Spinal cord (tissue), 9 donors: ENCODE measurements at regions not wholly inside any gene's neighbourhood (a gene's known extent, or its start where the extent isn't known, plus 50 kb on each side); places are given as distances from the start of the nearest gene placed in this dataset.

Experiments used
- DNase-seq, 6 donors: peaks; one replicate each; pipeline versions ENCODE4 v3.0.0 to v3.0.0-alpha.2; 2013 to 2015; ENCODE audit warnings: low spot score in 6 of 6, low read depth in 4 of 6
- H3K27ac ChIP-seq: one replicate; pipeline ENCODE4 v1.5.1; 2013; ENCODE audit warnings: low read depth, low read length, control low read depth
- H3K27me3 ChIP-seq: one replicate; pipeline ENCODE4 v1.6.1; 2013; ENCODE audit warnings: low read length; ENCODE audit not compliant: control insufficient read depth, insufficient read depth
- H3K36me3 ChIP-seq: one replicate; pipeline ENCODE4 v1.6.1; 2013; ENCODE audit warnings: low read length; ENCODE audit not compliant: control insufficient read depth, insufficient read depth
- H3K4me1 ChIP-seq: one replicate; pipeline ENCODE4 v1.6.1; 2013; ENCODE audit warnings: low read length; ENCODE audit not compliant: control insufficient read depth, insufficient read depth
- H3K4me3 ChIP-seq: one replicate; pipeline ENCODE4 v1.5.1; 2013; ENCODE audit warnings: low read depth, low read length, control low read depth
- H3K9me3 ChIP-seq: one replicate; pipeline ENCODE4 v1.6.1; 2013; ENCODE audit warnings: low read length; ENCODE audit not compliant: control insufficient read depth, insufficient read depth
- WGBS: methylation state at CpG from one replicate; pipeline ENCODE4 v1.1.5; 2013; ENCODE audit warnings: missing lambda C conversion rate; ENCODE audit not compliant: insufficient coverage; 5-methylcytosine and 5-hydroxymethylcytosine counted together
- donor health status: healthy.

- Histone ChIP-seq H3K9me3 (no peaks in the 10 kb centered on the region), H3K27ac (no peak overlapping the region), H3K4me3 (no peak overlapping the region), H3K27me3 (no peaks in the 10 kb centered on the region), H3K36me3 (no peaks in the 10 kb centered on the region), H3K4me1 (no peaks in the 10 kb centered on the region)
- no peak for DNase-seq
- 73% methylated on average over 3 of the region's 3 CpGs for whole genome bisulfite sequencing
These were observed 96.6 kb upstream of the SRD5A3 start for GRCh38 chr4:55249476-55249875.

GRCh38 chr4:55251342-55251741 lies 94.7 kb upstream of the SRD5A3 start:
- H3K27ac ChIP-seq, result no peak overlapping the region
- DNase-seq, result peak in 1 of 6 donors; percentile 20
- no peaks in the 10 kb centered on the region for H3K9me3 ChIP-seq
- H3K4me3 ChIP-seq, result no peak overlapping the region
- 46% methylated on average over 3 of the region's 4 CpGs for WGBS
- no peaks in the 10 kb centered on the region for H3K4me1 ChIP-seq
- H3K36me3 ChIP-seq, result no peaks in the 10 kb centered on the region
- no peaks in the 10 kb centered on the region for H3K27me3 ChIP-seq

- Histone ChIP-seq H3K9me3 (no peaks in the 10 kb centered on the region), H3K4me1 (no peaks in the 10 kb centered on the region), H3K27me3 (no peaks in the 10 kb centered on the region), H3K36me3 (no peaks in the 10 kb centered on the region), H3K4me3 (no peak overlapping the region), H3K27ac (no peak overlapping the region)
- DNase-seq, result no peak
- WGBS, result no CpG with 5 or more reads among the region's 5 CpGs
These were observed 94.1 kb upstream of the SRD5A3 start for GRCh38 chr4:55251896-55252295.

DNA sequence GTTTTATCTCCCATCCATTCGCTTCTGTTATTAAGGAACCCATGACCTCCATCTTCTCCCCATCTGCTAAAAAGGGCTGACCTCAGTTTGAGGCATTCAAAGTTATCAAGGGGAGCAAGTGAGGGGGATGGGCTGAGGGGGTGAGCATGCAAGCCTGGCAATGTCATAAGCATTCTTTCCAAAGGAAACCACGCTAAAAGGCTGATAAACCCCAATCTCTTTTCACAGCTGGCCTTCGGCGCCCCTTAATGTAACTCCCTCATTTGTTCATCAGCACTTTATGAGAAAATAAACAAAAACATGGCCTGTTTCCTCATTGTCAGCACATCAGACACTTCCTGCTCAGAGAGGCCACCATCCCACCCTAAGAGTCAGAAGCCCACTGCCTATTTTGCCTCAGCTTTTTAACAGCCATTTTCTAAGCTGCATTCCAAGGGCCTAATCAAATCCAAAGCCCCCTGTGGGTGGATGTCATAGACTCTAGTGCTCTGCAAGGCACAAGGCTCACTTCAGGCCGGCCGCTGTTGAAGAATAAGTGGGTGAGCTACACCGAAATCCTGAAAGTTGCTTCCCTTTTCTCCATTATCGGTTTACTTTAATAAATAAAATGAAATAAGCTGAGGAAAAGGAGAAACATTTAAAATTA lies 92.0 kb upstream of the SRD5A3 start:
- Histone ChIP-seq H3K36me3 (no peaks in the 10 kb centered on the region), H3K27me3 (no peaks in the 10 kb centered on the region), H3K9me3 (no peaks in the 10 kb centered on the region), H3K27ac (no peak overlapping the region), H3K4me1 (no peaks in the 10 kb centered on the region), H3K4me3 (no peak overlapping the region)
- DNase-seq, result no peak
- 91% methylated on average over 3 of the region's 8 CpGs for WGBS

- Histone ChIP-seq H3K27me3 (no peaks in the 10 kb centered on the region), H3K9me3 (no peaks in the 10 kb centered on the region), H3K4me1 (no peaks in the 10 kb centered on the region), H3K4me3 (no peak overlapping the region), H3K36me3 (no peaks in the 10 kb centered on the region), H3K27ac (no peak overlapping the region)
- WGBS, result 100% methylated on average over 1 of the region's 1 CpG
- DNase-seq, result no peak
These were observed 90.9 kb upstream of the SRD5A3 start for GRCh38 chr4:55255179-55255578.

- Histone ChIP-seq H3K4me1 (no peaks in the 10 kb centered on the region), H3K4me3 (no peak overlapping the region), H3K36me3 (no peaks in the 10 kb centered on the region), H3K27ac (no peak overlapping the region), H3K9me3 (no peaks in the 10 kb centered on the region), H3K27me3 (no peaks in the 10 kb centered on the region)
- peak in 1 of 6 donors; percentile 68 for DNase-seq
- WGBS, result 14% methylated on average over 3 of the region's 6 CpGs
These were observed 89.3 kb upstream of the SRD5A3 start for GRCh38 chr4:55256787-55257186.

DNA sequence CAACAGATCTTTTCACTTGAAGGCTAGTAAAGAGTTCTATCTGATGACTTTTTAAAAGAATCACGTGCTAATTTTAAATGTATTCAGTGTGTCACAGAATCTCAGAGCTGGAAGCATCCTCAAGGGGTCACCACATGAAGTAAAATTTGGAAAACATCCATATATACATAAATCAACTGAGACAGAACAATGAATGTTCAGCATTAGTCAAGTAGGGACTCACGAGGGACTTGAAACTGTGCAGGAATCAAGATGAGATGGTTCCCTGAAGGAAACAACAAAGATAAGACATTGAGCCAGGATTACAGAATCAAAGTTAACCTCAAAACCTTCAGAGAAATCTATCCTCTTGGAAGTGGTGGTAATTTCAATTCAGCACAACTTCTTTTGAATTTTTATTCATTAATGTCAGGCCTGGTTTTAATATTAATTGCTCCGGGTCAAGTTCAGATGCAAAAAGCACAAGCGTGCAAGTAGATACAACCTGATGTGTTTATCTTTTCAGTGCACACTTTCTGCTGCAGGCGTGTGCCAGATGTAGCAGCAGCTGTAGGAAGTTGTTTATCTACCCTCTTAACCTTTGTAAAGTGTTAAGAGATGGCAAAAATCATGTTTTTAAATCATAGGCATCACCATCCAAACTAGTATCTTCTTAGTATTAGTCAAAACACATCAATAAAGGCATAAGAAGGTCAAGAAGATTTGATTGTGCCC lies 87.7 kb upstream of the SRD5A3 start:
- DNase-seq, result peak in 1 of 6 donors; percentile 37
- no peaks in the 10 kb centered on the region for H3K9me3 ChIP-seq
- H3K27ac ChIP-seq, result no peak overlapping the region
- WGBS, result no CpG with 5 or more reads among the region's 5 CpGs
- no peaks in the 10 kb centered on the region for H3K4me1 ChIP-seq
- no peaks in the 10 kb centered on the region for H3K36me3 ChIP-seq
- no peak overlapping the region for H3K4me3 ChIP-seq
- no peaks in the 10 kb centered on the region for H3K27me3 ChIP-seq

DNA sequence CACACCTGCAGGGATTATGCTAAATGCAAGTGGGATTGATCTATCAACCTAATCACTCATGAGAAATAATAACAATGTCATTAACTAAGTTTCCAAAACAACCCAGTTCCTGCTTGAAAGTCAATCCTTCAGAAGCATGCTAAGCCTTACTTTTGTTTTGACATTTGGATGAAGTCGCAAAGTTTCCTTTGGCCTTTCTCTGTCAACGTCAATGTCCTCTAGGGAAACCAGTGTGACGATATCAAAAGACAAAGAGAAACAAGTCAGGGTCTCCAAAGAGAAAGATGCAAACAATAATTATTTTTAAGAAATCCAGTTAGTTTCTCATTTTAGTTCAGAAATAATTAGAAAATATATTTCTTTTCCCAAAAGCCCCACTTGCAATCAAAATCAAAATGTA lies 86.7 kb upstream of the SRD5A3 start:
- Histone ChIP-seq H3K27me3 (no peaks in the 10 kb centered on the region), H3K9me3 (no peaks in the 10 kb centered on the region), H3K4me3 (no peak overlapping the region), H3K27ac (no peak overlapping the region), H3K36me3 (no peaks in the 10 kb centered on the region), H3K4me1 (no peaks in the 10 kb centered on the region)
- no peak for DNase-seq
- 72% methylated on average over 2 of the region's 3 CpGs for WGBS

DNA sequence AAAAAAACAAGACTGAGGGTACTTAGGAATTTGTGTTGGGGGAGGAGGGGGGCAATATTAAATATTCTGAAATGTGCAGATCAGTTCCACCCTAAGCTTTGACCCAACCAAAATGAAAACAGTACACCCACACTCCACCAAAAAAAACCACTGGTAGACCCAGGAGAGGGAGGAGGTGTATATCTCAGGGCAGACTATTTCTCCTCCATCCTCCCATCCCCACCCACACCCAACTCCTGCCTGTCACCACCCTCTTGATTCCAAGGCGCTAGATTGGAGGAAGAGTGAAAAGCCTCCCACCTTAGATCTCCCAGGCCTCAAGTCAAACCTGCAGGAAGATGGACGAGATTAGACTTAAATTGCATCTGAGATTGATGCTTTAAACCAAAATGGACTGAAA lies 76.6 kb upstream of the SRD5A3 start:
- no peak overlapping the region for H3K4me3 ChIP-seq
- no peak overlapping the region for H3K27ac ChIP-seq
- H3K27me3 ChIP-seq, result no peaks in the 10 kb centered on the region
- H3K36me3 ChIP-seq, result no peaks in the 10 kb centered on the region
- 57% methylated on average over 1 of the region's 2 CpGs for WGBS
- no peaks in the 10 kb centered on the region for H3K4me1 ChIP-seq
- no peaks in the 10 kb centered on the region for H3K9me3 ChIP-seq
- no peak for DNase-seq

GRCh38 chr4:55269995-55270394 lies 76.0 kb upstream of the SRD5A3 start:
- no peak overlapping the region for H3K27ac ChIP-seq
- no peak for DNase-seq
- no peaks in the 10 kb centered on the region for H3K27me3 ChIP-seq
- H3K4me1 ChIP-seq, result no peaks in the 10 kb centered on the region
- no peaks in the 10 kb centered on the region for H3K36me3 ChIP-seq
- H3K9me3 ChIP-seq, result no peaks in the 10 kb centered on the region
- WGBS, result 49% methylated on average over 2 of the region's 4 CpGs
- no peak overlapping the region for H3K4me3 ChIP-seq
